A673 (cell line): ENCODE measurements at regions not wholly inside any gene's neighbourhood (a gene's known extent, or its start where the extent isn't known, plus 50 kb on each side); places are given as distances from the start of the nearest gene placed in this dataset.

Experiments
- BruUV-seq: library from RNA; stranded (reverse); fragments of 400-500 nt; replicated peaks from 2 replicates; lab custom pipeline; 2021; lab: Mats Ljungman, UMichigan
- CTCF ChIA-PET: fragments of 300-600 bp; sonication (Branson Sonifier 250); formaldehyde crosslinking; loops from one replicate; lab custom pipeline; 2022; ENCODE audit warnings: antibody characterized with exemption; lab: Charles Lee
- POLR2A ChIA-PET: fragments of 300-600 bp; sonication (Branson Sonifier 250); formaldehyde crosslinking; loops from one replicate; lab custom pipeline; 2022; ENCODE audit warnings: antibody characterized with exemption; ENCODE audit not compliant: low non-redundant PET; lab: Charles Lee
- DNase-seq: peaks from one replicate; pipeline ENCODE4 v3.0.0-alpha.2; 2015; ENCODE audit warnings: low spot score
- H3K27ac ChIP-seq: fragments of 200-600 bp; sonication (generic); 2 replicates; pipeline ENCODE4 v1.5.1; 2016; ENCODE audit warnings: mixed run types, low read depth, mild to moderate bottlenecking, mixed read lengths, antibody characterized with exemption, low read length; ENCODE audit not compliant: poor library complexity, severe bottlenecking
- H3K27me3 ChIP-seq: fragments of 200-600 bp; sonication (generic); replicated peaks from 2 replicates; pipeline ENCODE4 v1.6.1; 2017; ENCODE audit warnings: mixed run types, low read depth, mild to moderate bottlenecking, mixed read lengths, antibody characterized with exemption, low read length; ENCODE audit not compliant: insufficient read depth, poor library complexity
- H3K36me3 ChIP-seq: fragments of 200-600 bp; sonication (generic); 2 replicates; pipeline ENCODE4 v1.6.1; 2016; ENCODE audit warnings: mixed run types, mild to moderate bottlenecking, mixed read lengths, antibody characterized with exemption, low read length; ENCODE audit not compliant: insufficient read depth, poor library complexity, severe bottlenecking
- H3K4me1 ChIP-seq: fragments of 200-600 bp; sonication (generic); 2 replicates; pipeline ENCODE4 v1.6.1; 2017; ENCODE audit warnings: mixed run types, mild to moderate bottlenecking, mixed read lengths, antibody characterized with exemption, low read length; ENCODE audit not compliant: insufficient read depth, poor library complexity, severe bottlenecking
- H3K4me3 ChIP-seq: fragments of 200-600 bp; sonication (generic); 2 replicates; pipeline ENCODE4 v1.5.1; 2016; ENCODE audit warnings: low read depth, mixed run types, mild to moderate bottlenecking, mixed read lengths, low read length; ENCODE audit not compliant: poor library complexity, severe bottlenecking
- H3K9me3 ChIP-seq: fragments of 200-600 bp; sonication (generic); 2 replicates; pipeline ENCODE4 v1.6.1; 2016; ENCODE audit warnings: mixed run types, low read depth, mild to moderate bottlenecking, mixed read lengths, antibody characterized with exemption, low read length; ENCODE audit not compliant: poor library complexity, severe bottlenecking
- EZH2 ChIP-seq: fragments of 200-600 bp; sonication (generic); IDR thresholded peaks from 2 replicates; pipeline ENCODE4 v1.6.1; 2017; ENCODE audit warnings: borderline replicate concordance, low read depth, mild to moderate bottlenecking, mixed read lengths, antibody characterized with exemption, low read length; ENCODE audit not compliant: poor library complexity, severe bottlenecking
- intact Hi-C: fragments of 100-400 bp; cut with micrococcal nuclease; formaldehyde crosslinking; loops from one replicate; pipeline ENCODE4 v1.10.0; 2022; ENCODE audit not compliant: unreplicated experiment
- TF ChIP-seq, protein P1 (sequence below): fragments of 300-800, 200-600 bp; sonication (generic); conservative IDR thresholded peaks from 2 replicates; pipeline ENCODE4 v1.5.1; 2017; ENCODE audit warnings: low read depth, mild to moderate bottlenecking, antibody characterized with exemption, low read length, moderate library complexity, mixed read lengths

DNA sequence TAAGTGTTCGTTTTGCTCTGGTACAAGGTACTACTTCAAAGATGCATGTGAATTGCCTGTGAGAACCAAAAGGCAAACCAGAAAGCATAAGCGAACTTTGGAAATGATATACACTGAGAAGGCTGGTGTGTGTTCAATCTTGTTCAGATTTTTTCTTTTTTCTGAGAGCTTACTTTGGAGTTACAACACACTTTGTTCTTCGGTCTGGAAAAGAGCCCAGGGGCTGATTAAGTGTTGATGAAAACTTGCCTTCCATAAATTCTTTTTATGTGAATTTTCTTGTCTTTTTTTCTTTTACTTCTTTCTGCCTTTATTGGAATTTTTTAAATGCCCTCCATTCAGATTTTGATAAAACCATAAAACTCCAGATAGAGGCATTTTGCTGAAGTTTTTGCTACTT is 395.1 kb upstream of the SASH1 start:
- Histone ChIP-seq H3K27me3 (no peaks in the 10 kb centered on the region), H3K4me3 (no peak overlapping the region), H3K4me1 (no peaks in the 10 kb centered on the region), H3K27ac (no peak overlapping the region), H3K9me3 (peaks cover 4% of the 10 kb centered on the region), H3K36me3 (no peaks in the 10 kb centered on the region)
- CTCF ChIA-PET, result no interaction called here
- BruUV-seq, result no TSS peak
- TF ChIP-seq EZH2, result no peak
- TF ChIP-seq, protein P1, sequence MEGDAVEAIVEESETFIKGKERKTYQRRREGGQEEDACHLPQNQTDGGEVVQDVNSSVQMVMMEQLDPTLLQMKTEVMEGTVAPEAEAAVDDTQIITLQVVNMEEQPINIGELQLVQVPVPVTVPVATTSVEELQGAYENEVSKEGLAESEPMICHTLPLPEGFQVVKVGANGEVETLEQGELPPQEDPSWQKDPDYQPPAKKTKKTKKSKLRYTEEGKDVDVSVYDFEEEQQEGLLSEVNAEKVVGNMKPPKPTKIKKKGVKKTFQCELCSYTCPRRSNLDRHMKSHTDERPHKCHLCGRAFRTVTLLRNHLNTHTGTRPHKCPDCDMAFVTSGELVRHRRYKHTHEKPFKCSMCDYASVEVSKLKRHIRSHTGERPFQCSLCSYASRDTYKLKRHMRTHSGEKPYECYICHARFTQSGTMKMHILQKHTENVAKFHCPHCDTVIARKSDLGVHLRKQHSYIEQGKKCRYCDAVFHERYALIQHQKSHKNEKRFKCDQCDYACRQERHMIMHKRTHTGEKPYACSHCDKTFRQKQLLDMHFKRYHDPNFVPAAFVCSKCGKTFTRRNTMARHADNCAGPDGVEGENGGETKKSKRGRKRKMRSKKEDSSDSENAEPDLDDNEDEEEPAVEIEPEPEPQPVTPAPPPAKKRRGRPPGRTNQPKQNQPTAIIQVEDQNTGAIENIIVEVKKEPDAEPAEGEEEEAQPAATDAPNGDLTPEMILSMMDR, result no peak
- intact Hi-C loops, result no loop called here
- no peak for DNase-seq
- POLR2A ChIA-PET, result no interaction called here

GRCh38 chr6:147949981-147950622 is 392.5 kb upstream of the SASH1 start:
- Histone ChIP-seq H3K36me3 (no peaks in the 10 kb centered on the region), H3K4me1 (no peaks in the 10 kb centered on the region), H3K4me3 (no peak overlapping the region), H3K27ac (no peak overlapping the region), H3K9me3 (no peaks in the 10 kb centered on the region), H3K27me3 (no peaks in the 10 kb centered on the region)
- TF ChIP-seq EZH2, result no peak
- TF ChIP-seq, protein P1, result no peak
- POLR2A ChIA-PET, result no interaction called here
- CTCF ChIA-PET, result no interaction called here
- BruUV-seq, result no TSS peak
- DNase-seq, result no peak
- intact Hi-C loops, result no loop called here

DNA sequence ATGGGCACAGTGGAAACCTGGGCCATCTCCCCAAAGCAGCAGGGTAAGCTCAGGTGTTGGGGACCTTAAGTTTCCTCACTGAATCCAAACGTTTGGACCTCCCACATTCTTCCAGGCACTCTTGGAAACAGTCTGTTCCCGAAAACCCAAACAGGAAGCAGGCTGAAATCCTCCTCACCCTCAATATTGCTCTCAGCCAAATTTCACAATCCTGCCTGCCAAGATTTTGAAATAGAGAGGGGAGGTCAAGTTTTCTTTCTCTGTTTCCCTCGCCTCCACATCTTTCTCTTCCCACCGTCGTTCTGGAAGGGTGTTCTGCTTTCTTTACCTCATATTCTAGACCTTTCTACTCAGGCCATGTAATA is 392.0 kb upstream of the SASH1 start:
- no peaks in the 10 kb centered on the region for H3K9me3 ChIP-seq
- H3K4me1 ChIP-seq, result no peaks in the 10 kb centered on the region
- ChIA-PET POLR2A (no interaction called here), CTCF (no interaction called here)
- intact Hi-C loops, result no loop called here
- no peak for DNase-seq
- no peaks in the 10 kb centered on the region for H3K36me3 ChIP-seq
- TF ChIP-seq EZH2, result no peak
- TF ChIP-seq, protein P1, result no peak
- no peak overlapping the region for H3K4me3 ChIP-seq
- BruUV-seq, result no TSS peak
- no peaks in the 10 kb centered on the region for H3K27me3 ChIP-seq
- H3K27ac ChIP-seq, result no peak overlapping the region
